ENCODE measurements at regions not wholly inside any gene's neighbourhood (a gene's known extent, or its start where the extent isn't known, plus 50 kb on each side); places are given as distances from the start of the nearest gene placed in this dataset.

GRCh38 chr2:240226672-240227537 lies 86.4 kb upstream of the OTOS start:
- no peak for DNase-seq (ENCODE audit: low read depth in 2 of 2)

GRCh38 chr2:240227538-240228428 lies 87.3 kb upstream of the OTOS start:
- no peak for DNase-seq (ENCODE audit: low read depth in 2 of 2)

- no peak for DNase-seq (ENCODE audit: low read depth in 2 of 2)
These were observed 88.5 kb upstream of the OTOS start for GRCh38 chr2:240229005-240229404.

GRCh38 chr2:240229603-240230235 lies 89.3 kb upstream of the OTOS start:
- no peak for DNase-seq (ENCODE audit: low read depth in 2 of 2)

- no peak for DNase-seq (ENCODE audit: low read depth in 2 of 2)
These were observed 90.0 kb upstream of the OTOS start for GRCh38 chr2:240230291-240230931.

GRCh38 chr2:240231838-240232244 lies 91.4 kb upstream of the OTOS start:
- no peak for DNase-seq (ENCODE audit: low read depth in 2 of 2)

- DNase-seq (ENCODE audit: low read depth in 2 of 2): no peak
These were observed 91.9 kb upstream of the OTOS start for GRCh38 chr2:240232264-240232915.

- DNase-seq (ENCODE audit: low read depth in 2 of 2): peak; percentile 29 to 52
These were observed 92.8 kb upstream of the OTOS start for GRCh38 chr2:240232961-240233884.

GRCh38 chr2:240233885-240234502 lies 93.5 kb upstream of the OTOS start:
- DNase-seq (ENCODE audit: low read depth in 2 of 2): no peak

GRCh38 chr2:240234503-240234951 lies 94.1 kb upstream of the OTOS start:
- no peak for DNase-seq (ENCODE audit: low read depth in 2 of 2)

GRCh38 chr2:240235149-240235803 lies 94.8 kb upstream of the OTOS start:
- DNase-seq (ENCODE audit: low read depth in 2 of 2): no peak

- no peak for DNase-seq (ENCODE audit: low read depth in 2 of 2)
These were observed 95.4 kb upstream of the OTOS start for GRCh38 chr2:240235811-240236210.

- DNase-seq (ENCODE audit: low read depth in 2 of 2): no peak
These were observed 96.0 kb upstream of the OTOS start for GRCh38 chr2:240236217-240237111.

- DNase-seq (ENCODE audit: low read depth in 2 of 2): no peak
These were observed 97.2 kb upstream of the OTOS start for GRCh38 chr2:240237609-240238174.

GRCh38 chr2:240238201-240238600 lies 97.7 kb upstream of the OTOS start:
- no peak for DNase-seq (ENCODE audit: low read depth in 2 of 2)

- DNase-seq (ENCODE audit: low read depth in 2 of 2): no peak
These were observed 98.3 kb upstream of the OTOS start for GRCh38 chr2:240238786-240239185.

- DNase-seq (ENCODE audit: low read depth in 2 of 2): no peak
These were observed 98.9 kb upstream of the OTOS start for GRCh38 chr2:240239325-240239724.

Measured in stimulated activated CD8-positive, alpha-beta memory T cell treated with anti-CD3 and anti-CD28 coated beads, Interleukin-2, amount 100 ng/mL, for 1 hour (primary cell).